NCI-H2171 (cell line): ENCODE measurements at regions not wholly inside any gene's neighbourhood (a gene's known extent, or its start where the extent isn't known, plus 50 kb on each side); places are given as distances from the start of the nearest gene placed in this dataset.

Experiments
- DNase-seq: peaks from one replicate; lab custom pipeline; 2025; lab: John Stamatoyannopoulos, UW

- DNase-seq = no peak
Measured at GRCh38 chr6:4320860-4321259, 185.5 kb upstream of the ECI2 start.

- DNase-seq = no peak
Measured at GRCh38 chr6:4319981-4320683, 184.8 kb upstream of the ECI2 start.

GRCh38 chr6:4318321-4318720, 182.9 kb upstream of the ECI2 start:
- DNase-seq = no peak

GRCh38 chr6:4316867-4317400, 181.6 kb upstream of the ECI2 start:
- DNase-seq = no peak

GRCh38 chr6:4314201-4314707, 178.9 kb upstream of the ECI2 start:
- DNase-seq = no peak

DNA sequence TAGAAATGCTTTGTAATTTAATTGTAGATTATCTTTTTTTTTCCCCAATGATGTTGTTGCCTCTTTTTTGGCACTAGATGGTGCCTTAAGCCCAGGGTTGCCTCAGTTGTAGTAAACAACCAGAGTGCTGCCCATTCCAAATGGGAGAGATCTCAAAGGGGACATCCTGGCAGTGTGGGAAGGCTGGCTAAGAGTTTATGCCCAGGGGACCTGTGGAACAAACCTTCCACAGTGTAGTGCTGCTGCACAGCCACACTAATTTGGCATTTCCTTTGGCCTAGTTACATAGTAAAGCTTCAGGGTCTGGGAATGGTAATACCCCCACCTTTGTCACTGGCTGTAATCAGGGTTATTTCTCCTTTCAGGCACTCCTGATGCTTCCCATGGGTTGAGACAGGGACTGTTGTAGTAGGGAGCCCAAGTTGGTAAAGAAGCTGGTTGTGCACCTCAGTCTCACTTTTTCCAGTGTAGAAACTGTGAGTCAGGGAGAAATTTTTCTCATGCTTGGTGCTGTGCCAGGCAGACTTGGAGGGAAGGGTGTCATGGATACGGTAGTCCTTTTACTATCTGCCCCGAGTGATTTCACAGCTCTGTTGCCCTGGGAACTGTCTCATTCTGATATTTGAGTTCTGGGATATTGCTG, 177.8 kb upstream of the ECI2 start:
- no peak for DNase-seq

DNA sequence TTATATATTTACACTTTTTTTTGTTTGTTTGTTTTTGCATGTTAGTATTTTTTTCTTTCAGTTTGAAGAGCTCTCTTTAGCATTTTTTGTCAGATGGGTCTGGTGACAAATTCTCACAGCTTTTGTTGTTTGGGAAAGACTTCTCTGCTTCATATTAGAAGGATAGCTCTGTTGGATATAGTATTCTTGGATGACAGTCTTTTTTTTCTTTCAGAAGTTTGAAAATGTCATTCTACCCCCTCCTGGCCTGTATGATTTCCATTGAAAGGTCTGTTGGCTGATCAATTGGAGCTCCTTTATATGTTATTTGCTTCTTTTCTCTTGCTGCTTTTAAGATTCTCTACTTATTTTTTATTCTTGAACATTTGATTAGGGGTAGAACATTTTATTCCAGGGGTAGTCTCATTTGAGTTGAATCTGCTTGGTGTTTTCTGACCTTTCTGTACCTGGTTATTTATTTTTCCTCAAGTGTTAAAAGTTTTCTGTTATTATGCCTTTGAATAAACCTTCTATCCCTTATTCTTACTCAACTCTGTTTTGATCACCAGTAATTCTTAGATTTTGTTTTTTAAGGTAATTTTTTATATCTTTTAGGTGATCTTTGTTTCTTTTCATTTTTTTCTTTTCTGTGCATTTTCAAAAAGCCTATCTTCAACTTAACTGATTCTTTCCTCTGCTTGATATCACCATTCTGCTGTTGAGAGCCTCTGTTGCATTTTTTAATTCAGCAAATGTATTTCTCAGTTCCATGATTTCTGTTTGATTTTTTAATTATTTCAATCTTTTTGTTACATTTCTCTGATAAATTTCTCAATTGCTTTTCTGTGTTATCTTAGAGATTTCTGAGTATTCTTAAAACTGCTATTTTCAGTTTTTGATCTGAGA, 176.8 kb upstream of the ECI2 start:
- DNase-seq = no peak

DNA sequence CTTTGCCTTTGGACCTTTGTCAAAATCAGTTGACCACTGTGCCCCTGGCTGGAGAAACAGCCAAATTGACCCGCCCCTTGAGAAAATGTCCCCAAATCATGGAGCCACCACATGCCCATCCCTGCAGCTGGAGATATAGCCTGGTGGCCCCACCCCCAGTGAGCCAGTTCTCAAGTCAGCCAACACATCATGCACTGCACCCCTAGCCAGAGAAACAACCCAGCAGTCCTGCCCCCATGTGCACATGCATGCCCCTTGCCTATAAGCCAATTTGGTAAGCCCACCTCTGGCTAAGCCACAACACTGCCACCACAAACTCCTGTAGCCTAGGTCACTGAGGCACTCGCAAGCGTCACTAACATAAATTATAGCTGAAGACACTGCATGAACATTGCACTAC, 174.2 kb upstream of the ECI2 start:
- no peak for DNase-seq

DNA sequence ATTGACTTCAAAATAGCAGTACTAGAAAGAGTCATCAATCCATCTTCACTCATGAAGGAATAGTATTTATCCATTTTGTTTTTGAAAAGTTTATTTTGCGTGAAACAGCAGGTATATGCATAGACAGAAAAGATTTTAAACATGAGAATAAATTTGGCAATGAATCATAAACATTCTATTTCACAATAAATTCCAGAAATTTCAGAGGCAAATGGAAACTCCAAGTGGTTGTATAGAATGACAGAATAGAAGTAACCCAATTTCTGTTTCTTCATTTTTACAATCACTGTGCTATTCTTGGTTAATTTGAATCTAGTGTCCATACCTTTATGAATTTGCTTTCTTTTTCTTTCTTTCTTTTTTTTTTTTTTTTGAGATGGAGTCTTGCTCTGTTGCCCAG, 173.0 kb upstream of the ECI2 start:
- DNase-seq = no peak

- no peak for DNase-seq
Measured at GRCh38 chr6:4304927-4305455, 169.6 kb upstream of the ECI2 start.

DNA sequence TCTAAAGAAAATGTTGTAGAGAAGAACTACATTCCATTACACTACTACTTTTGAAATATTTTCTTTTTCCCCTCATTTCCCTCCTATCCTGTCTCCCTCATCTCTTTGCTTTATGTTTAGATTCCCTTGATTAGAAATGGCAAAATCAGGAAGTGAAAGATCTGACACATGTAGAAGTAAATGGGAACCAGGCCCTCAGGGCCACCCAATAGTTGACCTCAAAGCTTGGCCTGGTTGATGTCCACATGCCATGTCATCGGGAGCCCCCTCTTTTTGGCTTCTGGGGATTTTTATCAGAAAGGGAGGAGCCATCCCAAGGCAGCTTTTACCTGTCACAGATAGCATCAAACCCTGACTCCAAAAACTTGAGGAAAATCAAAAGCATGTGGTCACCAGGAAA, 168.3 kb upstream of the ECI2 start:
- DNase-seq = no peak

GRCh38 chr6:4302524-4302923, 167.1 kb upstream of the ECI2 start:
- DNase-seq = no peak

- DNase-seq = no peak
Measured at GRCh38 chr6:4301871-4302270, 166.5 kb upstream of the ECI2 start.

DNA sequence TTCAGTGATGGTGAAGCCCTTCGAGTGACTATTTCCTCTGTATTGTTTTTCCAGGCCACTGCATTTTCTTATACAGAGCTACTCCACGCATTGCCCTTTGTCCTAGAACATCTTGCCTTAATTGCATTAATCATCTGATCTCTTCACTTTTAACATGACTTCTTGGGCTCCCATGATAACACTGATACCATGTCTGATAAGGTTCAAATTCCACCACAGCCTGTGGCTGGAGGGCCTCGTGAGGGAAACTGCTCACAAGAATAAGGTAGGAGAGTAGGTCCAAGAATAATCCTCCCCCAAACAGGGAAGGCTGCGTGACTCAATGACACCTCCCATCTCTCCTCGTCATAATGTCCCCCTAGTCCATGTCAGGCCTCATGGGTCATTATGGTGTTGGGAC, 165.5 kb upstream of the ECI2 start:
- DNase-seq = no peak

- no peak for DNase-seq
Measured at GRCh38 chr6:4299476-4299875, 164.1 kb upstream of the ECI2 start.

DNA sequence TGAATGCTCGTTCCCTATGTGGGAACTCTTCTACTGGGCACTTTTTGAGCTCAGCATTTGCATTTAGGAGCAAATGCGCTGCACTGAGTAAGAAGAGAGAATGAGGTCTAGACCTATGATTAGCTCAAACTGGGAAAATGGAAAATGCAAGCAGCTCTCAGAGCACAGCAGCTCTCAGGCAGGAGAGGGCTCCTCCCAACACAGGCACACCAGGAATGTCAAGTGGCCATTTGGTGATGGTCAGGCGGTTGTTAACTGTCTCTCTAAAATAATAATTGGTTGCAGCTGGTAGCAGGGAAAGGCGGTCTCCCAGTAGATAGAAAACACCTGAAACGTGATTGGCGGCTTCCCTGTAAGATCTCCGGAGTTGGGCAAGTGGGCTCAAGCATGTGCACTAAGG, 162.0 kb upstream of the ECI2 start:
- DNase-seq = no peak

- DNase-seq = no peak
Measured at GRCh38 chr6:4296552-4296951, 161.2 kb upstream of the ECI2 start.

GRCh38 chr6:4295783-4296155, 160.4 kb upstream of the ECI2 start:
- no peak for DNase-seq

- no peak for DNase-seq
Measured at GRCh38 chr6:4295058-4295782, 159.8 kb upstream of the ECI2 start.

DNA sequence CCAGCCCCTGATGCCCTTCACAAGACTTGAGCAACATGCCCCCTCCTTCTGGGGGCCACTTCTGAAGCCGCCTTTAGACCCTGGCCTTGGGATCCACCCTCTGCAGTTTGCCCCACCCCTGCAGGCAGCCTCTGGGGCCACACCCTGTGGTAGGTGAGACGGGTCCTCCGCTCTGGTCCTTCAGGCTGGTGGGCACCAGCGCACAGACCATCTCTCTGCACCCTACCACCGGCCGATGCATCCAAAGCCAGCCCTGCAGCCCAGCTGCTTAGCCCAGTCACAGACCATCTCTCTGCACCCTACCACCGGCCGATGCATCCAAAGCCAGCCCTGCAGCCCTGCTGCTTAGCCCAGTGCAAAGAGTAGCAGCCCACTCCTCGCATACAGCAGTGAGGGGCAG, 159.3 kb upstream of the ECI2 start:
- no peak for DNase-seq
